ENCODE measurements at regions not wholly inside any gene's neighbourhood (a gene's known extent, or its start where the extent isn't known, plus 50 kb on each side); places are given as distances from the start of the nearest gene placed in this dataset.
A peak's percentile ranks its signal among the peaks of the same experiment; 100 is the strongest.

DNA sequence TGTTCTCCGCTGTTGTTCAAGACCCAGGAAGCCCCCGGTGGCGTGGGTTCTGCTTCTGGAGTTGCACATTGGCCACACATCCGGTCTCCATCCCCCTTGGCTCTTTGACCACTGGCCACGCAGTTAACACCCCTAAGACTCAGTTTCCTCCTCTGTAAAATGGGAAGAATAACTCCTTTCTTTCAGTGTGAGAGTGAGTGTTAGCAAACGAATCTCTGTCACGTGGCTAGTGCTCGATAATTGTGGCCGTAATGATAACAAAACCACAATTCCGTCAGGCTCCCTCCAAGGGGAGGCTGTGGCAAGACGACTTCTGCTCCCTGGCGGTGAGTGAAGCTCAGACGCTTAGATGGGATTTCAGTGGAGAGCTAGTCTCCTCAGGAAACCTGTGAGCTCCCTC is 315.2 kb upstream of the B3GAT1 start:
- ChIA-PET CTCF (ENCODE audit: low intra/inter-chr PET ratio, low total read pairs) (no interaction called here), POLR2A (no interaction called here)
- H3K9ac ChIP-seq (ENCODE audit: insufficient read depth, low read depth, low read length): no peak overlapping the region
- H3K4me1 ChIP-seq (ENCODE audit: insufficient read depth, low read length): no peaks in the 10 kb centered on the region
- H2AFZ ChIP-seq (ENCODE audit: low read length): no peak overlapping the region
- H3K27ac ChIP-seq (ENCODE audit: extremely low read length, insufficient read depth, low read length): no peak overlapping the region
- H3K36me3 ChIP-seq (replicated peaks in 1 of 2; ENCODE audit: control insufficient read depth in 1 of 2, insufficient read depth in 2 of 2, low read length in 2 of 2): no peaks in the 10 kb centered on the region
- no peaks in the 10 kb centered on the region for H3K9me3 ChIP-seq (ENCODE audit: low read length)
- WGBS (ENCODE audit: low lambda C conversion rate): 37% methylated on average over 13 of the region's 13 CpGs
- DNase-seq (ENCODE audit: low spot score) (no peak), FAIRE-seq (no peak), ATAC-seq (no peak)
- TF ChIP-seq SP140L (CRISPR knock-in tag; IDR thresholded peaks at IDR 0.05; ENCODE audit: borderline replicate concordance) (no peak), ZMYM3 (CRISPR knock-in tag; IDR thresholded peaks at IDR 0.05) (0 out of 2 replicates have a peak, but pooled peaks have one; percentile 35), DBP (CRISPR knock-in tag; IDR thresholded peaks at IDR 0.05; ENCODE audit: not compliant biosample characterization) (no peak), ZNF629 (CRISPR knock-in tag; conservative IDR thresholded peaks at IDR 0.05) (peak; percentile 75), ZNF619 (CRISPR knock-in tag; IDR thresholded peaks at IDR 0.05) (no peak), CEBPB (IDR thresholded peaks at IDR 0.05; ENCODE audit: borderline replicate concordance, low read depth, low read length) (no peak), GPBP1L1 (CRISPR knock-in tag; IDR thresholded peaks at IDR 0.05) (no peak), SNAI1 (CRISPR knock-in tag; IDR thresholded peaks at IDR 0.05; ENCODE audit: borderline replicate concordance) (no peak), IRF1 (CRISPR knock-in tag; IDR thresholded peaks at IDR 0.05; ENCODE audit: low read depth) (no peak), NFKBIZ (CRISPR knock-in tag; IDR thresholded peaks at IDR 0.05) (no peak), ZFP90 (CRISPR knock-in tag; IDR thresholded peaks at IDR 0.05; ENCODE audit: borderline replicate concordance) (no peak), ELK4 (CRISPR knock-in tag; IDR thresholded peaks at IDR 0.05; ENCODE audit: borderline replicate concordance) (no peak), RERE (CRISPR knock-in tag; IDR thresholded peaks at IDR 0.05; ENCODE audit: low read depth) (no peak), RFX1 (IDR thresholded peaks at IDR 0.05) (no peak), SAP130 (CRISPR knock-in tag; IDR thresholded peaks at IDR 0.05; ENCODE audit: low read depth) (no peak)
- intact Hi-C loops (cut with micrococcal nuclease; ENCODE audit: unreplicated experiment) (no loop called here), in situ Hi-C loops (cut with HindIII; ENCODE audit: extremely low pct_ligation_motif_present, low pct_unique_long_range_greater_than_20kb) (loop anchor here (5.0 kb wide), 1 partner anchor 365 kb away; no protein-coding TSS in a partner anchor)
- no peak overlapping the region for H3K4me2 ChIP-seq (ENCODE audit: low read depth, low read length)
- H4K20me1 ChIP-seq (ENCODE audit: insufficient read depth, low read length): no peaks in the 10 kb centered on the region; the same call in 1 of the 2 replicates
- H3K27me3 ChIP-seq (ENCODE audit: control insufficient read depth in 1 of 2, insufficient read depth in 2 of 2, low read length in 2 of 2): peaks cover 3 to 23% of the 10 kb centered on the region in 2 experiments; a peak in 3 of 5 replicates
- no peak overlapping the region for H3K4me3 ChIP-seq (replicated peaks in 1 of 3; ENCODE audit: insufficient read depth in 1 of 3, low read depth in 2 of 3, low read length in 3 of 3)
- H3K79me2 ChIP-seq (ENCODE audit: insufficient read depth, low read length): no peaks in the 10 kb centered on the region
- BruUV-seq (replicated peaks): no TSS peak
